Activated T-helper 2 cell treated with anti-CD3 and anti-CD28 coated beads, Interferon-gamma antibody, Interleukin-2, Interleukin-4, amounts not matched to agents 10 μg/mL and 5 μg/mL and 100 μg/mL, durations not matched to agents 14 hours and 24 hours and 36 hours (primary cell): ENCODE measurements at regions not wholly inside any gene's neighbourhood (a gene's known extent, or its start where the extent isn't known, plus 50 kb on each side); places are given as distances from the start of the nearest gene placed in this dataset.

Experiments used
- DNase-seq: peaks from one replicate; pipeline ENCODE4 v3.0.0; 2021; ENCODE audit warnings: low spot score
- H3K27ac Mint-ChIP-seq: one replicate; pipeline ENCODE4 v1.8.0; 2021; ENCODE audit warnings: mixed read lengths
- H3K27me3 Mint-ChIP-seq: one replicate; pipeline ENCODE4 v1.8.0; 2021; ENCODE audit warnings: low read depth, mixed read lengths
- H3K36me3 Mint-ChIP-seq: one replicate; pipeline ENCODE4 v1.8.0; 2021; ENCODE audit warnings: low read depth, mixed read lengths
- H3K4me1 Mint-ChIP-seq: one replicate; pipeline ENCODE4 v1.8.0; 2021; ENCODE audit warnings: low read depth, mixed read lengths
- H3K4me3 Mint-ChIP-seq: one replicate; pipeline ENCODE4 v1.8.0; 2021; ENCODE audit warnings: low read depth, mild to moderate bottlenecking, moderate library complexity, mixed read lengths
- H3K9me3 Mint-ChIP-seq: one replicate; pipeline ENCODE4 v1.8.0; 2021; ENCODE audit warnings: mixed read lengths
- intact Hi-C: fragments of 100-400 bp; cut with micrococcal nuclease; formaldehyde crosslinking; loops from one replicate; pipeline ENCODE4 v1.15.1; 2023

GRCh38 chr12:91819132-91819447 is 326.6 kb downstream of the BTG1 start:
- Mint-ChIP-seq H3K4me1 (no peaks in the 10 kb centered on the region), H3K4me3 (no peak overlapping the region), H3K27me3 (no peaks in the 10 kb centered on the region), H3K36me3 (no peaks in the 10 kb centered on the region), H3K9me3 (peaks cover 3% of the 10 kb centered on the region), H3K27ac (no peak overlapping the region)
- DNase-seq, result no peak
- intact Hi-C loops, result loop anchor here (10.0 kb wide), 1 partner anchor 236 kb away; no protein-coding TSS in a partner anchor

GRCh38 chr12:91818227-91819131 is 327.2 kb downstream of the BTG1 start:
- intact Hi-C loops, result loop anchor here (10.0 kb wide), 1 partner anchor 236 kb away; no protein-coding TSS in a partner anchor

GRCh38 chr12:91817517-91817916 is 328.1 kb downstream of the BTG1 start:
- no peaks in the 10 kb centered on the region for H3K27me3 Mint-ChIP-seq
- H3K9me3 Mint-ChIP-seq, result peaks cover 3% of the 10 kb centered on the region
- H3K4me3 Mint-ChIP-seq, result no peak overlapping the region
- H3K36me3 Mint-ChIP-seq, result no peaks in the 10 kb centered on the region
- no peak for DNase-seq
- no peak overlapping the region for H3K27ac Mint-ChIP-seq
- intact Hi-C loops, result loop anchor here (10.0 kb wide), 1 partner anchor 237 kb away; no protein-coding TSS in a partner anchor
- peaks cover 4% of the 10 kb centered on the region for H3K4me1 Mint-ChIP-seq

More at GRCh38 chr12:91818227-91819131, 327.2 kb downstream of the BTG1 start:
- H3K27me3 Mint-ChIP-seq, result no peaks in the 10 kb centered on the region
- peaks cover 3% of the 10 kb centered on the region for H3K9me3 Mint-ChIP-seq
- no peak overlapping the region for H3K27ac Mint-ChIP-seq
- no peaks in the 10 kb centered on the region for H3K36me3 Mint-ChIP-seq
- no peak overlapping the region for H3K4me3 Mint-ChIP-seq
- peaks cover 3% of the 10 kb centered on the region for H3K4me1 Mint-ChIP-seq
- no peak for DNase-seq

- Mint-ChIP-seq H3K27ac (no peak overlapping the region), H3K36me3 (no peaks in the 10 kb centered on the region), H3K4me1 (peaks cover 13% of the 10 kb centered on the region), H3K4me3 (no peak overlapping the region), H3K27me3 (no peaks in the 10 kb centered on the region), H3K9me3 (peaks cover 8% of the 10 kb centered on the region)
- no peak for DNase-seq
- intact Hi-C loops, result loop anchor here (5.0 to 10.0 kb wide), 3 partner anchors 241 to 431 kb away; no protein-coding TSS in a partner anchor
Observed at GRCh38 chr12:91813701-91814100, 331.9 kb downstream of the BTG1 start.

- Mint-ChIP-seq H3K9me3 (peaks cover 20% of the 10 kb centered on the region), H3K27me3 (no peaks in the 10 kb centered on the region), H3K4me1 (peaks cover 15% of the 10 kb centered on the region), H3K27ac (no peak overlapping the region), H3K36me3 (peaks cover 8% of the 10 kb centered on the region), H3K4me3 (no peak overlapping the region)
- intact Hi-C loops, result loop anchor here (5.0 to 10.0 kb wide), 3 partner anchors 243 to 429 kb away; no protein-coding TSS in a partner anchor
- peak; percentile 37 for DNase-seq
Observed at GRCh38 chr12:91811481-91812287, 334.0 kb downstream of the BTG1 start.

- intact Hi-C loops, result loop anchor here (5.0 to 10.0 kb wide), 3 partner anchors 244 to 428 kb away; no protein-coding TSS in a partner anchor
- no peak overlapping the region for H3K4me3 Mint-ChIP-seq
- DNase-seq, result no peak
- peaks cover 27% of the 10 kb centered on the region for H3K9me3 Mint-ChIP-seq
- H3K36me3 Mint-ChIP-seq, result peaks cover 13% of the 10 kb centered on the region
- no peaks in the 10 kb centered on the region for H3K27me3 Mint-ChIP-seq
- H3K4me1 Mint-ChIP-seq, result peaks cover 15% of the 10 kb centered on the region
- no peak overlapping the region for H3K27ac Mint-ChIP-seq
Observed at GRCh38 chr12:91810531-91811451, 334.9 kb downstream of the BTG1 start.

- peaks cover 17% of the 10 kb centered on the region for H3K4me1 Mint-ChIP-seq
Observed at GRCh38 chr12:91810077-91810476, 335.6 kb downstream of the BTG1 start.

GRCh38 chr12:91805031-91805430 is 340.6 kb downstream of the BTG1 start:
- Mint-ChIP-seq H3K9me3 (peaks cover 29% of the 10 kb centered on the region), H3K4me3 (no peak overlapping the region)
- intact Hi-C loops, result no loop called here

More at GRCh38 chr12:91810077-91810476, 335.6 kb downstream of the BTG1 start:
- Mint-ChIP-seq H3K36me3 (peaks cover 16% of the 10 kb centered on the region), H3K27me3 (no peaks in the 10 kb centered on the region), H3K9me3 (peaks cover 30% of the 10 kb centered on the region), H3K27ac (no peak overlapping the region), H3K4me3 (no peak overlapping the region)
- intact Hi-C loops, result loop anchor here (5.0 to 10.0 kb wide), 3 partner anchors 245 to 428 kb away; no protein-coding TSS in a partner anchor
- no peak for DNase-seq

GRCh38 chr12:91804533-91804932 is 341.1 kb downstream of the BTG1 start:
- Mint-ChIP-seq H3K4me1 (peaks cover 6% of the 10 kb centered on the region), H3K9me3 (peaks cover 29% of the 10 kb centered on the region), H3K27ac (no peak overlapping the region), H3K36me3 (peaks cover 16% of the 10 kb centered on the region), H3K27me3 (no peaks in the 10 kb centered on the region), H3K4me3 (no peak overlapping the region)
- intact Hi-C loops, result no loop called here
- no peak for DNase-seq

More at GRCh38 chr12:91805031-91805430, 340.6 kb downstream of the BTG1 start:
- no peaks in the 10 kb centered on the region for H3K27me3 Mint-ChIP-seq
- peaks cover 6% of the 10 kb centered on the region for H3K4me1 Mint-ChIP-seq
- DNase-seq, result no peak
- H3K27ac Mint-ChIP-seq, result no peak overlapping the region
- peaks cover 16% of the 10 kb centered on the region for H3K36me3 Mint-ChIP-seq

GRCh38 chr12:91801048-91801447 is 344.6 kb downstream of the BTG1 start:
- peaks cover 4% of the 10 kb centered on the region for H3K4me1 Mint-ChIP-seq

GRCh38 chr12:91793676-91794075 is 352.0 kb downstream of the BTG1 start:
- H3K4me3 Mint-ChIP-seq, result no peak overlapping the region
- DNase-seq, result no peak
- no peaks in the 10 kb centered on the region for H3K9me3 Mint-ChIP-seq
- intact Hi-C loops, result no loop called here
- H3K36me3 Mint-ChIP-seq, result no peaks in the 10 kb centered on the region
- H3K4me1 Mint-ChIP-seq, result peaks cover 3% of the 10 kb centered on the region
- peaks cover 8% of the 10 kb centered on the region for H3K27me3 Mint-ChIP-seq
- H3K27ac Mint-ChIP-seq, result no peak overlapping the region

More at GRCh38 chr12:91801048-91801447, 344.6 kb downstream of the BTG1 start:
- Mint-ChIP-seq H3K27me3 (peaks cover 5% of the 10 kb centered on the region), H3K4me3 (no peak overlapping the region), H3K27ac (no peak overlapping the region), H3K36me3 (peaks cover 3% of the 10 kb centered on the region), H3K9me3 (peaks cover 10% of the 10 kb centered on the region)
- no peak for DNase-seq
- intact Hi-C loops, result no loop called here

- no peaks in the 10 kb centered on the region for H3K36me3 Mint-ChIP-seq
- H3K27me3 Mint-ChIP-seq, result peaks cover 8% of the 10 kb centered on the region
- DNase-seq, result no peak
- no peak overlapping the region for H3K27ac Mint-ChIP-seq
- H3K4me1 Mint-ChIP-seq, result peaks cover 3% of the 10 kb centered on the region
- no peaks in the 10 kb centered on the region for H3K9me3 Mint-ChIP-seq
- H3K4me3 Mint-ChIP-seq, result no peak overlapping the region
- intact Hi-C loops, result no loop called here
Observed at GRCh38 chr12:91792597-91792996, 353.0 kb downstream of the BTG1 start.
